GM12892 (cell line): ENCODE measurements at regions not wholly inside any gene's neighbourhood (a gene's known extent, or its start where the extent isn't known, plus 50 kb on each side); places are given as distances from the start of the nearest gene placed in this dataset.

ENCODE experiments used
- POLR2A ChIP-seq: IDR thresholded peaks from 2 replicates; pipeline ENCODE4 v1.6.1; 2011; ENCODE audit warnings: low read depth, low read length, control low read depth
- POLR2AphosphoS5 ChIP-seq: IDR thresholded peaks from 2 replicates; pipeline ENCODE4 v1.6.1; 2011; ENCODE audit warnings: low read depth, low read length, control low read depth

DNA sequence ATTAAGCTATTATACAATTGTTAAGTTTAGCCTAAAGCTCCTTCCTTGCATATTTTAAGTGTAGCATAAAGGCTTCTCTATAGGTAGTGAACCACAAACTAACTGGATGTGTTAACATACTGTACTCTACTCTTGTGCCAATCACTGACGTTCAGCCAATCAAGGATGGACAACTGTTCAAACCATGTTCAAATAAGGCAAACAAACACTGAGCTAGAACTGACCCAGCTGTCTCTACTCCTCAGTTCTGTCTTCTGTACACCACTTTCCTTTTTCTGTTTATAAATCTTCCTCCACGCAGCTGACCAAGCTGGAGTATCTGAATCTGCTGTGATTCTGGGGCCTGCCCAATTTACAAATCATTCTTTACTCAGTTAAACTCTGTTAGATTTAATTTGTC lies 188.7 kb upstream of the MBL2 start:
- no peak for TF ChIP-seq POLR2A
- TF ChIP-seq POLR2AphosphoS5, result no peak
